ENCODE measurements at regions not wholly inside any gene's neighbourhood (a gene's known extent, or its start where the extent isn't known, plus 50 kb on each side); places are given as distances from the start of the nearest gene placed in this dataset.

GRCh38 chr5:168086746-168087145 is 204.7 kb upstream of the WWC1 start:
- ATAC-seq = no peak
- Mint-ChIP-seq H3K27me3 (ENCODE audit: low read depth in 2 of 2) (peaks cover 0 to 2% of the 10 kb centered on the region in 2 donors), H3K4me1 (no peaks in the 10 kb centered on the region), H3K36me3 (no peaks in the 10 kb centered on the region), H3K4me3 (no peak overlapping the region), H3K9me3 (no peaks in the 10 kb centered on the region), H3K27ac (no peak overlapping the region)
- H3K36me3 ChIP-seq (ENCODE audit: control insufficient read depth, insufficient read depth, low read length) = no peaks in the 10 kb centered on the region
- H3K4me3 ChIP-seq (ENCODE audit: low read length) = no peak overlapping the region
- TF ChIP-seq CTCF (IDR thresholded peaks at IDR 0.05) = no peak
- no peaks in the 10 kb centered on the region for H3K27me3 ChIP-seq (ENCODE audit: control insufficient read depth, insufficient read depth, low read length)
- H3K4me1 ChIP-seq (ENCODE audit: control insufficient read depth, insufficient read depth, low read length) = no peaks in the 10 kb centered on the region
- intact Hi-C loops (cut with micrococcal nuclease) = no loop called here
- 69% methylated on average over 2 of the region's 2 CpGs for WGBS (ENCODE audit: insufficient coverage)
- DNase-seq = no peak
- no peaks in the 10 kb centered on the region for H3K9me3 ChIP-seq (ENCODE audit: control insufficient read depth, insufficient read depth, low read length)
- H3K27ac ChIP-seq (ENCODE audit: low read length) = no peak overlapping the region

- intact Hi-C loops (cut with micrococcal nuclease) = no loop called here
- H3K9me3 Mint-ChIP-seq = no peaks in the 10 kb centered on the region
- TF ChIP-seq CTCF (IDR thresholded peaks at IDR 0.05) = no peak
- no peaks in the 10 kb centered on the region for H3K4me1 Mint-ChIP-seq
- H3K27ac Mint-ChIP-seq = no peak overlapping the region
- Histone ChIP-seq H3K4me3 (ENCODE audit: low read length) (no peak overlapping the region), H3K4me1 (ENCODE audit: control insufficient read depth, insufficient read depth, low read length) (no peaks in the 10 kb centered on the region), H3K36me3 (ENCODE audit: control insufficient read depth, insufficient read depth, low read length) (no peaks in the 10 kb centered on the region), H3K27me3 (ENCODE audit: control insufficient read depth, insufficient read depth, low read length) (no peaks in the 10 kb centered on the region), H3K27ac (ENCODE audit: low read length) (no peak overlapping the region), H3K9me3 (ENCODE audit: control insufficient read depth, insufficient read depth, low read length) (no peaks in the 10 kb centered on the region)
- 87% methylated on average over 11 of the region's 13 CpGs for WGBS (ENCODE audit: insufficient coverage)
- H3K27me3 Mint-ChIP-seq (ENCODE audit: low read depth in 2 of 2) = peaks cover 0 to 2% of the 10 kb centered on the region in 2 donors
- H3K4me3 Mint-ChIP-seq = no peak overlapping the region
- H3K36me3 Mint-ChIP-seq = no peaks in the 10 kb centered on the region
- ATAC-seq (no peak), DNase-seq (no peak)
These were observed 202.9 kb upstream of the WWC1 start for GRCh38 chr5:168088410-168089173.

GRCh38 chr5:168089201-168089887 is 202.1 kb upstream of the WWC1 start:
- H3K4me1 ChIP-seq (ENCODE audit: control insufficient read depth, insufficient read depth, low read length) = no peaks in the 10 kb centered on the region
- WGBS (ENCODE audit: insufficient coverage) = 92% methylated on average over 4 of the region's 4 CpGs
- H3K4me1 Mint-ChIP-seq = no peaks in the 10 kb centered on the region
- H3K27me3 Mint-ChIP-seq (ENCODE audit: low read depth in 2 of 2) = peaks cover 0 to 2% of the 10 kb centered on the region in 2 donors
- H3K4me3 ChIP-seq (ENCODE audit: low read length) = no peak overlapping the region
- DNase-seq = no peak
- no peaks in the 10 kb centered on the region for H3K9me3 Mint-ChIP-seq
- ATAC-seq = no peak
- no peaks in the 10 kb centered on the region for H3K36me3 ChIP-seq (ENCODE audit: control insufficient read depth, insufficient read depth, low read length)
- intact Hi-C loops (cut with micrococcal nuclease) = no loop called here
- H3K4me3 Mint-ChIP-seq = no peak overlapping the region
- no peaks in the 10 kb centered on the region for H3K27me3 ChIP-seq (ENCODE audit: control insufficient read depth, insufficient read depth, low read length)
- H3K27ac ChIP-seq (ENCODE audit: low read length) = no peak overlapping the region
- no peaks in the 10 kb centered on the region for H3K9me3 ChIP-seq (ENCODE audit: control insufficient read depth, insufficient read depth, low read length)
- no peak for TF ChIP-seq CTCF (IDR thresholded peaks at IDR 0.05)
- H3K27ac Mint-ChIP-seq = no peak overlapping the region
- H3K36me3 Mint-ChIP-seq = no peaks in the 10 kb centered on the region

All from natural killer cell (primary cell).